PFSK-1 (cell line): ENCODE measurements at regions not wholly inside any gene's neighbourhood (a gene's known extent, or its start where the extent isn't known, plus 50 kb on each side); places are given as distances from the start of the nearest gene placed in this dataset.

Experiments used
- FOXP2 ChIP-seq: optimal IDR thresholded peaks from 2 replicates; pipeline ENCODE3; 2011; ENCODE audit warnings: borderline replicate concordance, control low read depth, inconsistent platforms; ENCODE audit not compliant: insufficient read depth; ENCODE audit errors: extremely low read length, extremely low read depth
- POLR2AphosphoS5 ChIP-seq: IDR thresholded peaks from 2 replicates; pipeline ENCODE4 v1.6.1; 2012; ENCODE audit warnings: low read depth, mild to moderate bottlenecking, control low read depth, low read length, moderate library complexity
- REST ChIP-seq, 2 experiments: IDR thresholded peaks; 2 replicates each; pipeline versions ENCODE4 v1.6.1 to v1.8.0; 2011 to 2012; ENCODE audit warnings: low read depth in 2 of 2, low read length in 2 of 2, control low read depth in 1 of 2, inconsistent platforms in 1 of 2, mild to moderate bottlenecking in 1 of 2, moderate library complexity in 1 of 2; ENCODE audit not compliant: insufficient read depth in 1 of 2
- SIN3A ChIP-seq: IDR thresholded peaks from 2 replicates; pipeline ENCODE4 v1.6.1; 2012; ENCODE audit warnings: mild to moderate bottlenecking, low read length, moderate library complexity, borderline replicate concordance; ENCODE audit not compliant: insufficient read depth
- TAF1 ChIP-seq: IDR thresholded peaks from 2 replicates; pipeline ENCODE4 v1.6.1; 2012; ENCODE audit warnings: low read length, control low read depth, borderline replicate concordance; ENCODE audit not compliant: insufficient read depth

- TF ChIP-seq SIN3A (no peak), TAF1 (no peak), REST (IDR thresholded peaks at IDR 0.05; ENCODE audit: insufficient read depth in 1 of 2, low read depth in 2 of 2, low read length in 2 of 2) (no peak), FOXP2 (no peak), POLR2AphosphoS5 (no peak)
These were observed 267.0 kb downstream of the MREG start for GRCh38 chr2:215746226-215746886.

GRCh38 chr2:215745331-215745730 is 268.0 kb downstream of the MREG start:
- TF ChIP-seq TAF1 (no peak), REST (IDR thresholded peaks at IDR 0.05; ENCODE audit: insufficient read depth in 1 of 2, low read depth in 2 of 2, low read length in 2 of 2) (no peak), SIN3A (no peak), POLR2AphosphoS5 (no peak), FOXP2 (no peak)

- no peak for TF ChIP-seq SIN3A
These were observed 268.8 kb downstream of the MREG start for GRCh38 chr2:215744514-215744913.

GRCh38 chr2:215743066-215743465 is 270.3 kb downstream of the MREG start:
- TF ChIP-seq TAF1 = no peak
- TF ChIP-seq POLR2AphosphoS5 = no peak
- no peak for TF ChIP-seq FOXP2
- TF ChIP-seq SIN3A = no peak
- TF ChIP-seq REST (IDR thresholded peaks at IDR 0.05; ENCODE audit: insufficient read depth in 1 of 2, low read depth in 2 of 2, low read length in 2 of 2) = no peak

- TF ChIP-seq REST (IDR thresholded peaks at IDR 0.05; ENCODE audit: insufficient read depth in 1 of 2, low read depth in 2 of 2, low read length in 2 of 2) (no peak), SIN3A (no peak), FOXP2 (no peak), TAF1 (no peak), POLR2AphosphoS5 (no peak)
These were observed 271.3 kb downstream of the MREG start for GRCh38 chr2:215742021-215742420.
